ENCODE measurements at regions not wholly inside any gene's neighbourhood (a gene's known extent, or its start where the extent isn't known, plus 50 kb on each side); places are given as distances from the start of the nearest gene placed in this dataset.

DNA sequence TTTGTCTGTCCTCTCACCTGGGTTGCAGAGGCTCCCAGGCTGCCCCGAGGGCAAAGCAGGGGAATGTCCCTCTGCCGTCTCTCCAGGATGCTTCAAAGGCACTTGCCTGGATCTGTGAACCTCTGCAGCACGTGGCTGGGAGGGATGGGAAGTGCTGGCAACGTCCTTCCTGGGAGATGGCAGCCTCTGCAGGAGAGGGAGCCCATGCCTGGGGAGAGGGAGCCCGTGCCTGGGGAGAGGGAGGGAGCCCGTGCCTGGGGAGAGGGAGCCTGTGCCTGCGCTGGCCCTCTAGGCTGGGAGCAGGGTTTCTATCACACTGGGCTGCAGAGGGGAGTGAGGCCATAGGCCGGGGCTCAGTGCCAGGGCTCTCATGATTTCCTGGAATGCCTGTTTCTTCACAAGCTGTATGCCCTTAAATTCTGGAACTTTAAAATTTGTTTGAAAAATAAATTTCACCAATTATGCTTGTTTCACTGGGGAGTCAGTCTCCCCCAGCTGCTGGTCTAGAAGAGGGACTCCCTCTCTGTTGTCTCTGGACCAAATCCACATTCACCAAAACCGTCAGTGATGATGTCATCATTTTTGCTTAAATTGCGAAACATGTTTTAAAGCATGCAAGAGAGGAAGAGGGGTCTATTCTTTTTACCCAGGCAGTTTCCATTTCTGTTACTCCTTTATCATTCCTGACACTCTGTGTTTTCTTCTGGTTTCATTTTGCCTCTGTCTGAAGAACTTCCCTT, 135.7 kb downstream of the DNAJB6 start:
- no peak for DNase-seq (ENCODE audit: low read depth)
- no peak for TF ChIP-seq CTCF (IDR thresholded peaks at IDR 0.05; ENCODE audit: low read depth, low read length, missing control alignments)
- no peak overlapping the region for H3K4me3 ChIP-seq (ENCODE audit: low read depth, low read length)

- no peak for TF ChIP-seq CTCF (IDR thresholded peaks at IDR 0.05; ENCODE audit: low read depth, low read length, missing control alignments)
- H3K4me3 ChIP-seq (ENCODE audit: low read depth, low read length): no peak overlapping the region
- no peak for DNase-seq (ENCODE audit: low read depth)
Measured at GRCh38 chr7:157473051-157473569, 136.3 kb downstream of the DNAJB6 start.

- TF ChIP-seq CTCF (IDR thresholded peaks at IDR 0.05; ENCODE audit: low read depth, low read length, missing control alignments): peak; percentile 50
- DNase-seq (ENCODE audit: low read depth): no peak
- no peak overlapping the region for H3K4me3 ChIP-seq (ENCODE audit: low read depth, low read length)
Measured at GRCh38 chr7:157474685-157475084, 137.9 kb downstream of the DNAJB6 start.

GRCh38 chr7:157475095-157475494, 138.3 kb downstream of the DNAJB6 start:
- no peak for DNase-seq (ENCODE audit: low read depth)
- no peak for TF ChIP-seq CTCF (IDR thresholded peaks at IDR 0.05; ENCODE audit: low read depth, low read length, missing control alignments)
- H3K4me3 ChIP-seq (ENCODE audit: low read depth, low read length): no peak overlapping the region

DNA sequence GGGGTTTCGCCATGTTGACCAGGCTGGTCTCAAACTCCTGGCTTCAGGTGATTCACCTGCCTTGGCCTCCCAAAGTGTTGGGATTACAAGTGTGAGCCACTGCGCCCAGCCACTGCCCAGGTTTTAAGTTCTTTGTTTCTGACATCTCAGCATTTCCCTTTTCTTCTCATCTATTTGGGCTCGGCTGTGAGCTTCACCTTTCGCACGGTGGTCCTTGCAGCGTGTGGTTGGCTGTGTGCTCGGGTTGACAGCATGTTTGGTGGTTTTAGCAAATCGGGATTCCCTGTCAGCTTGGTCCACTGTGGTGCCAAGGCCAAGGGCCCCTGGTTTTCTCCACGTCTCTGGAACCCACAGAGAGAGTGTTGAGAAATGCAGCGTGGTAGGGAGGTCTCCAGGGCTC, 138.8 kb downstream of the DNAJB6 start:
- TF ChIP-seq CTCF (IDR thresholded peaks at IDR 0.05; ENCODE audit: low read depth, low read length, missing control alignments): no peak
- H3K4me3 ChIP-seq (ENCODE audit: low read depth, low read length): no peak overlapping the region
- no peak for DNase-seq (ENCODE audit: low read depth)

- no peak for TF ChIP-seq CTCF (IDR thresholded peaks at IDR 0.05; ENCODE audit: low read depth, low read length, missing control alignments)
- no peak overlapping the region for H3K4me3 ChIP-seq (ENCODE audit: low read depth, low read length)
- no peak for DNase-seq (ENCODE audit: low read depth)
Measured at GRCh38 chr7:157476201-157476600, 139.4 kb downstream of the DNAJB6 start.

Measured in GM12864 (cell line).